HEK293T (cell line): ENCODE measurements at regions not wholly inside any gene's neighbourhood (a gene's known extent, or its start where the extent isn't known, plus 50 kb on each side); places are given as distances from the start of the nearest gene placed in this dataset.

ENCODE experiments used
- ARNT ChIP-seq: fragments of 450-650 bp; IDR thresholded peaks from 2 replicates; pipeline ENCODE4 v1.6.1; 2017; ENCODE audit warnings: mild to moderate bottlenecking
- BHLHE40 ChIP-seq: fragments of 450-650 bp; IDR thresholded peaks from 2 replicates; pipeline ENCODE4 v1.6.1; 2016; ENCODE audit warnings: mild to moderate bottlenecking, moderate library complexity, borderline replicate concordance
- CTBP1 ChIP-seq: fragments of 450-650 bp; IDR thresholded peaks from 2 replicates; pipeline ENCODE4 v1.6.1; 2016; ENCODE audit warnings: borderline replicate concordance
- ELF4 ChIP-seq: fragments of 450-650 bp; IDR thresholded peaks from 2 replicates; pipeline ENCODE4 v1.6.1; 2017; ENCODE audit warnings: antibody characterized with exemption
- FOXA1 ChIP-seq: fragments of 450-650 bp; IDR thresholded peaks from 2 replicates; pipeline ENCODE4 v1.6.1; 2016; ENCODE audit warnings: mild to moderate bottlenecking
- FOXK2 ChIP-seq: fragments of 450-650 bp; IDR thresholded peaks from 2 replicates; pipeline ENCODE4 v1.6.1; 2016; ENCODE audit warnings: mild to moderate bottlenecking
- FOXM1 ChIP-seq: fragments of 450-650 bp; IDR thresholded peaks from 2 replicates; pipeline ENCODE4 v1.6.1; 2017; ENCODE audit warnings: mild to moderate bottlenecking, borderline replicate concordance
- LEF1 ChIP-seq: fragments of 450-650 bp; IDR thresholded peaks from 2 replicates; pipeline ENCODE4 v1.6.1; 2017; ENCODE audit warnings: mild to moderate bottlenecking, borderline replicate concordance
- NFRKB ChIP-seq: fragments of 450-650 bp; IDR thresholded peaks from 2 replicates; pipeline ENCODE4 v1.6.1; 2016; ENCODE audit warnings: mild to moderate bottlenecking, moderate library complexity
- SP1 ChIP-seq: fragments of 450-650 bp; IDR thresholded peaks from 2 replicates; pipeline ENCODE4 v1.6.1; 2017
- SUZ12 ChIP-seq: fragments of 450-650 bp; IDR thresholded peaks from 2 replicates; pipeline ENCODE4 v1.6.1; 2016; ENCODE audit warnings: mild to moderate bottlenecking
- TARDBP ChIP-seq: fragments of 450-650 bp; IDR thresholded peaks from 2 replicates; pipeline ENCODE4 v1.6.1; 2016
- ZNF384 ChIP-seq: fragments of 450-650 bp; IDR thresholded peaks from 2 replicates; pipeline ENCODE4 v1.6.1; 2016
- TF ChIP-seq, protein P1 (sequence below): fragments of 450-650 bp; IDR thresholded peaks from 2 replicates; pipeline ENCODE4 v1.6.1; 2016

DNA sequence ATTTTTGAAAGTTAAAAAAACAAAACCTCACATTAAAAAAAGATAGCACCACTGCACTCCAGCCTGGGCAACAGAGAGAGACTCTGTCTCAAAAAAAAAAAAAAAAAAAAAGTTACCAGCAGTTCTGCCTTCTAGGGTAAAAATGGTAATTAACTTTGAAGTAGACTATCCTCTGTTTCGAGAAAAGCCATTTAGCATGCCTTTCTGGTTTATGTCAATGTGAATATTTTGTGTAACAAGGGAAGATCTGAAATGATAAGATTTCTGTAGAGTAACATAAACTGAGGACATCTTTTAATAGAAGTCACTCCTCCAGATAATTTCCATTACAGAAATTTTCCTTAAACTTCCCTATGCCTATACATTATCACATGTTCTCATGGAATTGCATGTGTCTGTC, 203.2 kb upstream of the GAP43 start:
- TF ChIP-seq LEF1 (no peak), ELF4 (no peak), TARDBP (no peak), CTBP1 (no peak), SUZ12 (no peak), SP1 (no peak), FOXM1 (no peak), ZNF384 (no peak), ARNT (no peak), BHLHE40 (no peak), NFRKB (no peak), FOXA1 (no peak), FOXK2 (no peak)
- TF ChIP-seq, protein P1, sequence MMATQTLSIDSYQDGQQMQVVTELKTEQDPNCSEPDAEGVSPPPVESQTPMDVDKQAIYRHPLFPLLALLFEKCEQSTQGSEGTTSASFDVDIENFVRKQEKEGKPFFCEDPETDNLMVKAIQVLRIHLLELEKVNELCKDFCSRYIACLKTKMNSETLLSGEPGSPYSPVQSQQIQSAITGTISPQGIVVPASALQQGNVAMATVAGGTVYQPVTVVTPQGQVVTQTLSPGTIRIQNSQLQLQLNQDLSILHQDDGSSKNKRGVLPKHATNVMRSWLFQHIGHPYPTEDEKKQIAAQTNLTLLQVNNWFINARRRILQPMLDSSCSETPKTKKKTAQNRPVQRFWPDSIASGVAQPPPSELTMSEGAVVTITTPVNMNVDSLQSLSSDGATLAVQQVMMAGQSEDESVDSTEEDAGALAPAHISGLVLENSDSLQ: no peak
